Esophagus squamous epithelium (tissue), 5 donors: ENCODE measurements at regions not wholly inside any gene's neighbourhood (a gene's known extent, or its start where the extent isn't known, plus 50 kb on each side); places are given as distances from the start of the nearest gene placed in this dataset.

Experiments used
- DNase-seq: peaks from one replicate; lab custom pipeline; 2025; lab: John Stamatoyannopoulos, UW
- H3K27ac ChIP-seq, 4 donors: fragments of 200-600 bp; sonication (generic); one replicate each; pipeline ENCODE4 v1.5.1; 2016 to 2019; ENCODE audit warnings: mild to moderate bottlenecking in 1 of 4
- H3K27me3 ChIP-seq, 4 donors: fragments of 200-600 bp; sonication (generic); 1 replicate in 3 of 4; 2 replicates in 1 of 4; pipeline versions ENCODE4 v1.5.1 to v1.6.0; 2017 to 2021; ENCODE audit warnings: antibody characterized with exemption in 1 of 4
- H3K36me3 ChIP-seq, 3 donors: fragments of 200-600 bp; sonication (generic); one replicate each; pipeline ENCODE4 v1.5.1; 2016 to 2019
- H3K4me1 ChIP-seq, 3 donors: fragments of 200-600 bp; sonication (generic); one replicate each; pipeline ENCODE4 v1.5.1; 2017 to 2019
- H3K4me3 ChIP-seq, 4 donors: fragments of 200-600 bp; sonication (generic); 1 replicate in 3 of 4; 2 replicates in 1 of 4; pipeline ENCODE4 v1.5.1; 2016 to 2019; ENCODE audit warnings: mild to moderate bottlenecking in 2 of 4, moderate library complexity in 1 of 4
- H3K9me3 ChIP-seq, 3 donors: fragments of 200-600 bp; sonication (generic); one replicate each; pipeline ENCODE4 v1.5.1; 2016 to 2019
- CTCF ChIP-seq, 6 experiments: fragments of 450-650 bp in 4 of 6; fragments of 200-600 bp in 2 of 6; sonication (generic) in 2 of 6; IDR thresholded peaks; one replicate each; pipeline ENCODE4 v1.5.1; 2016 to 2019; ENCODE audit warnings: antibody characterized with exemption in 6 of 6, mild to moderate bottlenecking in 4 of 6, moderate library complexity in 4 of 6
- POLR2A ChIP-seq, 4 donors: fragments of 450-650 bp; IDR thresholded peaks; one replicate each; pipeline ENCODE4 v1.6.1; 2017; ENCODE audit warnings: antibody characterized with exemption in 4 of 4, mild to moderate bottlenecking in 4 of 4, moderate library complexity in 3 of 4
- WGBS, 2 donors: methylation state at CpG; one replicate each; pipeline ENCODE4 v1.1.5; 2018; 5-methylcytosine and 5-hydroxymethylcytosine counted together
- intact Hi-C: fragments of 100-400 bp; cut with DNase I; formaldehyde crosslinking; loops from one replicate; pipeline ENCODE4 v1.15.0; 2022
- donor health status: DM: yes; HTN: yes; CAD: no.

- intact Hi-C loops = no loop called here
- no peaks in the 10 kb centered on the region for H3K27me3 ChIP-seq
- TF ChIP-seq POLR2A (IDR thresholded peaks at IDR 0.05) = no peak
- TF ChIP-seq CTCF (IDR thresholded peaks at IDR 0.05) = peak in 1 of 6 experiments; percentile 12
These were observed 437.3 kb downstream of the DHX35 start for GRCh38 chr20:39399463-39399862.

GRCh38 chr20:39398656-39399055 lies 436.5 kb downstream of the DHX35 start:
- Histone ChIP-seq H3K4me3 (no peak overlapping the region), H3K36me3 (no peaks in the 10 kb centered on the region), H3K4me1 (no peaks in the 10 kb centered on the region), H3K27ac (no peak overlapping the region), H3K9me3 (no peaks in the 10 kb centered on the region), H3K27me3 (no peaks in the 10 kb centered on the region)
- no peak for TF ChIP-seq CTCF (IDR thresholded peaks at IDR 0.05)
- no peak for TF ChIP-seq POLR2A (IDR thresholded peaks at IDR 0.05)
- intact Hi-C loops = no loop called here
- DNase-seq = no peak
- 60 to 71% methylated on average over 2 of the region's 2 CpGs for WGBS, 2 donors

More at GRCh38 chr20:39399463-39399862, 437.3 kb downstream of the DHX35 start:
- H3K4me1 ChIP-seq = no peaks in the 10 kb centered on the region
- no peaks in the 10 kb centered on the region for H3K9me3 ChIP-seq
- no peak overlapping the region for H3K27ac ChIP-seq
- no peak overlapping the region for H3K4me3 ChIP-seq
- no peak for DNase-seq
- no peaks in the 10 kb centered on the region for H3K36me3 ChIP-seq

- no peak overlapping the region for H3K27ac ChIP-seq
- no peaks in the 10 kb centered on the region for H3K9me3 ChIP-seq
- H3K27me3 ChIP-seq = no peaks in the 10 kb centered on the region
- no peaks in the 10 kb centered on the region for H3K36me3 ChIP-seq
- intact Hi-C loops = no loop called here
- DNase-seq = no peak
- no peak overlapping the region for H3K4me3 ChIP-seq
- TF ChIP-seq CTCF (IDR thresholded peaks at IDR 0.05) = no peak
- no peak for TF ChIP-seq POLR2A (IDR thresholded peaks at IDR 0.05)
- 85 to 90% methylated on average over 2 of the region's 2 CpGs for WGBS, 2 donors
- H3K4me1 ChIP-seq = no peaks in the 10 kb centered on the region
These were observed 435.5 kb downstream of the DHX35 start for GRCh38 chr20:39397646-39398045.

- no peaks in the 10 kb centered on the region for H3K9me3 ChIP-seq
- H3K4me1 ChIP-seq = no peaks in the 10 kb centered on the region
- DNase-seq = no peak
- intact Hi-C loops = no loop called here
- 69 to 74% methylated on average over 9 of the region's 9 CpGs for WGBS, 2 donors
- H3K27me3 ChIP-seq = no peaks in the 10 kb centered on the region
- no peak overlapping the region for H3K4me3 ChIP-seq
- no peaks in the 10 kb centered on the region for H3K36me3 ChIP-seq
- TF ChIP-seq POLR2A (IDR thresholded peaks at IDR 0.05) (no peak), CTCF (IDR thresholded peaks at IDR 0.05) (no peak)
- H3K27ac ChIP-seq = no peak overlapping the region
These were observed 433.5 kb downstream of the DHX35 start for GRCh38 chr20:39395478-39396291.

- intact Hi-C loops = no loop called here
- no peak for TF ChIP-seq POLR2A (IDR thresholded peaks at IDR 0.05)
- TF ChIP-seq CTCF (IDR thresholded peaks at IDR 0.05) = no peak
These were observed 432.3 kb downstream of the DHX35 start for GRCh38 chr20:39394461-39394860.

More at GRCh38 chr20:39394461-39394860, 432.3 kb downstream of the DHX35 start:
- no peaks in the 10 kb centered on the region for H3K4me1 ChIP-seq
- H3K27me3 ChIP-seq = no peaks in the 10 kb centered on the region
- no peak overlapping the region for H3K4me3 ChIP-seq
- no peaks in the 10 kb centered on the region for H3K9me3 ChIP-seq
- DNase-seq = no peak
- no peak overlapping the region for H3K27ac ChIP-seq
- no peaks in the 10 kb centered on the region for H3K36me3 ChIP-seq
- 81 to 83% methylated on average over 2 of the region's 2 CpGs for WGBS, 2 donors
